SU-DHL-6 (cell line): ENCODE measurements at regions not wholly inside any gene's neighbourhood (a gene's known extent, or its start where the extent isn't known, plus 50 kb on each side); places are given as distances from the start of the nearest gene placed in this dataset.

Source experiments
- H2AFZ ChIP-seq: fragments of 200-600 bp; sonication (generic); 2 replicates; pipeline ENCODE4 v1.6.1; 2014; ENCODE audit warnings: low read depth, mild to moderate bottlenecking, moderate library complexity, mixed read lengths, antibody characterized with exemption, low read length; ENCODE audit not compliant: severe bottlenecking
- H3F3A ChIP-seq: fragments of 200-600 bp; shearing (Covaris generic); 2 replicates; pipeline ENCODE4 v1.6.0; 2016; ENCODE audit warnings: antibody characterized with exemption, mild to moderate bottlenecking; ENCODE audit not compliant: insufficient read depth
- H3K27ac ChIP-seq: fragments of 200-600 bp; sonication (generic); 2 replicates; pipeline ENCODE4 v1.5.1; 2016; ENCODE audit warnings: low read depth, mild to moderate bottlenecking, low read length, moderate library complexity, mixed read lengths
- H3K27me3 ChIP-seq: fragments of 200-600 bp; sonication (generic), shearing (Covaris generic); 2 replicates; pipeline ENCODE4 v1.6.0; 2014; ENCODE audit warnings: mild to moderate bottlenecking, low read length
- H3K36me3 ChIP-seq: fragments of 200-600 bp; sonication (generic); 2 replicates; pipeline ENCODE4 v1.6.1; 2014; ENCODE audit warnings: mild to moderate bottlenecking, low read length, mixed read lengths
- H3K4me2 ChIP-seq: fragments of 300-600, 200-600 bp; shearing (Covaris generic), sonication (generic); 2 replicates; pipeline ENCODE4 v1.6.0; 2014; ENCODE audit warnings: low read length, low read depth, mild to moderate bottlenecking; ENCODE audit not compliant: poor library complexity, severe bottlenecking
- H3K4me3 ChIP-seq: fragments of 200-600 bp; sonication (generic); 2 replicates; pipeline ENCODE4 v1.5.1; 2014; ENCODE audit warnings: antibody characterized with exemption, low read length, mild to moderate bottlenecking, mixed read lengths; ENCODE audit not compliant: insufficient read depth, poor library complexity, severe bottlenecking
- H3K79me2 ChIP-seq: fragments of 200-600 bp; sonication (generic); 2 replicates; pipeline ENCODE4 v1.6.1; 2014; ENCODE audit warnings: mild to moderate bottlenecking, low read length, moderate library complexity; ENCODE audit not compliant: insufficient read depth
- H3K9ac ChIP-seq: fragments of 200-600 bp; sonication (generic); 2 replicates; pipeline ENCODE4 v1.7.0; 2014; ENCODE audit warnings: mild to moderate bottlenecking, low read length
- H3K9me2 ChIP-seq: fragments of 200-600 bp; sonication (generic); replicated peaks from 2 replicates; pipeline ENCODE4 v1.6.1; 2014; ENCODE audit warnings: low read length; ENCODE audit not compliant: insufficient read depth
- H3K9me3 ChIP-seq: fragments of 200-600 bp; sonication (generic); 2 replicates; pipeline ENCODE4 v1.6.1; 2014; ENCODE audit warnings: low read length, mixed read lengths; ENCODE audit not compliant: insufficient read depth
- H4K20me1 ChIP-seq: fragments of 200-600 bp; sonication (generic); 2 replicates; pipeline ENCODE4 v1.6.1; 2014; ENCODE audit warnings: low read depth, mild to moderate bottlenecking, antibody characterized with exemption, low read length, moderate library complexity, mixed read lengths
- EZH2phosphoT487 ChIP-seq: fragments of 200-600 bp; sonication (generic), shearing (Covaris generic); conservative IDR thresholded peaks from 2 replicates; pipeline ENCODE4 v1.6.1; 2018; ENCODE audit warnings: mild to moderate bottlenecking, antibody characterized with exemption, low read length, moderate library complexity, mixed read lengths
- TF ChIP-seq, protein P1 (sequence below): fragments of 200-600 bp; sonication (generic); IDR thresholded peaks from one replicate; pipeline ENCODE4 v1.5.1; 2017; ENCODE audit warnings: antibody characterized with exemption, mild to moderate bottlenecking, low read length, moderate library complexity; ENCODE audit not compliant: insufficient read depth, poor library complexity, severe bottlenecking

- Histone ChIP-seq H3K27me3 (no peaks in the 10 kb centered on the region), H3K79me2 (no peaks in the 10 kb centered on the region), H3K4me3 (no peak overlapping the region), H2AFZ (no peak overlapping the region), H3K27ac (no peak overlapping the region), H3K4me2 (no peak overlapping the region), H3F3A (no peaks in the 10 kb centered on the region), H3K9me2 (no peaks in the 10 kb centered on the region), H3K36me3 (no peaks in the 10 kb centered on the region), H3K9me3 (no peaks in the 10 kb centered on the region), H4K20me1 (no peaks in the 10 kb centered on the region), H3K9ac (no peak overlapping the region)
- no peak for TF ChIP-seq EZH2phosphoT487
- TF ChIP-seq, protein P1, sequence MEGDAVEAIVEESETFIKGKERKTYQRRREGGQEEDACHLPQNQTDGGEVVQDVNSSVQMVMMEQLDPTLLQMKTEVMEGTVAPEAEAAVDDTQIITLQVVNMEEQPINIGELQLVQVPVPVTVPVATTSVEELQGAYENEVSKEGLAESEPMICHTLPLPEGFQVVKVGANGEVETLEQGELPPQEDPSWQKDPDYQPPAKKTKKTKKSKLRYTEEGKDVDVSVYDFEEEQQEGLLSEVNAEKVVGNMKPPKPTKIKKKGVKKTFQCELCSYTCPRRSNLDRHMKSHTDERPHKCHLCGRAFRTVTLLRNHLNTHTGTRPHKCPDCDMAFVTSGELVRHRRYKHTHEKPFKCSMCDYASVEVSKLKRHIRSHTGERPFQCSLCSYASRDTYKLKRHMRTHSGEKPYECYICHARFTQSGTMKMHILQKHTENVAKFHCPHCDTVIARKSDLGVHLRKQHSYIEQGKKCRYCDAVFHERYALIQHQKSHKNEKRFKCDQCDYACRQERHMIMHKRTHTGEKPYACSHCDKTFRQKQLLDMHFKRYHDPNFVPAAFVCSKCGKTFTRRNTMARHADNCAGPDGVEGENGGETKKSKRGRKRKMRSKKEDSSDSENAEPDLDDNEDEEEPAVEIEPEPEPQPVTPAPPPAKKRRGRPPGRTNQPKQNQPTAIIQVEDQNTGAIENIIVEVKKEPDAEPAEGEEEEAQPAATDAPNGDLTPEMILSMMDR: no peak
These were observed 275.1 kb downstream of the BRINP1 start for GRCh38 chr9:119094086-119094485.

DNA sequence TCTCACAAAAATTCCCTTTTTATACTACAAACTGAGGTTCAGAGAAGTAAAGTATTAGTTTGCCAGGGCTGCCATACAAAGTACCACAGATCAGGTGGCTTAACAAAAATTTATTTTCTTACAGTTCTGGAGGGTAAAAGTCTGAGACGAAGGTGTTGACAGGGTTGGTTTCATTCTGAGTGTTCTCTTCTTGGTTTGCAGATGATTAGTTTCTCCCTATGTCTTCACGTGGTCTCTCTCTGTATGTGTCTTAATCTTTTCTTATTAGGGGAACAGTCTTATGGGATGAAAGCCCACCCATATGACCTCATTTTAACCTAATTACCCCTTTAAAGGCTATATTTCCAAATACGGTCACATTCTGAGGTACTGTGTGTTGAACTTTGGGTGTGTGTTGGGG, 274.2 kb downstream of the BRINP1 start:
- no peak overlapping the region for H3K27ac ChIP-seq
- H3K4me2 ChIP-seq: no peak overlapping the region
- no peaks in the 10 kb centered on the region for H3K36me3 ChIP-seq
- H3K4me3 ChIP-seq: no peak overlapping the region
- no peaks in the 10 kb centered on the region for H3K27me3 ChIP-seq
- TF ChIP-seq, protein P1: no peak
- no peak for TF ChIP-seq EZH2phosphoT487
- no peaks in the 10 kb centered on the region for H3K9me2 ChIP-seq
- H4K20me1 ChIP-seq: no peaks in the 10 kb centered on the region
- H3K9me3 ChIP-seq: no peaks in the 10 kb centered on the region
- H3K9ac ChIP-seq: no peak overlapping the region
- H3F3A ChIP-seq: no peaks in the 10 kb centered on the region
- H3K79me2 ChIP-seq: no peaks in the 10 kb centered on the region
- H2AFZ ChIP-seq: no peak overlapping the region

- H3K9me3 ChIP-seq: no peaks in the 10 kb centered on the region
- no peak overlapping the region for H3K27ac ChIP-seq
- H3K4me2 ChIP-seq: no peak overlapping the region
These were observed 268.2 kb downstream of the BRINP1 start for GRCh38 chr9:119101048-119101447.

More at GRCh38 chr9:119101048-119101447, 268.2 kb downstream of the BRINP1 start:
- no peaks in the 10 kb centered on the region for H4K20me1 ChIP-seq
- H3K79me2 ChIP-seq: no peaks in the 10 kb centered on the region
- H3K36me3 ChIP-seq: no peaks in the 10 kb centered on the region
- no peaks in the 10 kb centered on the region for H3K9me2 ChIP-seq
- no peak overlapping the region for H2AFZ ChIP-seq
- TF ChIP-seq EZH2phosphoT487: no peak
- TF ChIP-seq, protein P1: no peak
- no peak overlapping the region for H3K9ac ChIP-seq
- H3F3A ChIP-seq: no peaks in the 10 kb centered on the region
- H3K27me3 ChIP-seq: no peaks in the 10 kb centered on the region
- H3K4me3 ChIP-seq: no peak overlapping the region
